Activated CD4-positive, alpha-beta T cell treated with anti-CD3 and anti-CD28 coated beads for 36 hours (primary cell): ENCODE measurements at regions not wholly inside any gene's neighbourhood (a gene's known extent, or its start where the extent isn't known, plus 50 kb on each side); places are given as distances from the start of the nearest gene placed in this dataset.

Experiments
- ATAC-seq: fragments of 200-7000 bp; cut with Tn5 transposase; one replicate; pipeline ENCODE4 v1.10.0; 2021; ENCODE audit warnings: mild to moderate bottlenecking, moderate library complexity
- CTCF ChIA-PET: fragments of 350-600 bp; sonication (Branson Sonifier 250); formaldehyde crosslinking; loops from one replicate; lab custom pipeline; 2021; ENCODE audit warnings: antibody characterized with exemption; lab: Charles Lee
- POLR2A ChIA-PET: fragments of 350-600 bp; sonication (Branson Sonifier 250); formaldehyde crosslinking; loops from one replicate; lab custom pipeline; 2021; ENCODE audit warnings: antibody characterized with exemption, inconsistent platforms; lab: Charles Lee
- DNase-seq: peaks from one replicate; pipeline ENCODE4 v3.0.0-alpha.2; 2020
- H3K27ac Mint-ChIP-seq: one replicate; pipeline ENCODE4 v1.8.0; 2021; ENCODE audit warnings: mixed read lengths
- H3K27me3 Mint-ChIP-seq: one replicate; pipeline ENCODE4 v1.8.0; 2021; ENCODE audit warnings: mixed read lengths
- H3K36me3 Mint-ChIP-seq: one replicate; pipeline ENCODE4 v1.8.0; 2021; ENCODE audit warnings: low read depth, mixed read lengths
- H3K4me1 Mint-ChIP-seq: one replicate; pipeline ENCODE4 v1.8.0; 2021; ENCODE audit warnings: mixed read lengths
- H3K4me3 Mint-ChIP-seq: one replicate; pipeline ENCODE4 v1.8.0; 2021; ENCODE audit warnings: mild to moderate bottlenecking, moderate library complexity, mixed read lengths
- H3K9me3 Mint-ChIP-seq: one replicate; pipeline ENCODE4 v1.8.0; 2021; ENCODE audit warnings: low read depth, mixed read lengths
- intact Hi-C, 2 experiments: fragments of 100-400 bp; cut with DNase I in 1 of 2; cut with micrococcal nuclease in 1 of 2; formaldehyde crosslinking; loops; one replicate each; pipeline versions ENCODE4 v1.14.2 to v1.15.1; 2022 to 2024; cut with DNase I, micrococcal nuclease

GRCh38 chr20:54398814-54399213, 76.6 kb upstream of the DOK5 start:
- intact Hi-C loops, result no loop called here
- no peaks in the 10 kb centered on the region for H3K36me3 Mint-ChIP-seq
- DNase-seq (no peak), ATAC-seq (no peak)
- H3K27ac Mint-ChIP-seq, result no peak overlapping the region
- no peaks in the 10 kb centered on the region for H3K9me3 Mint-ChIP-seq
- no peaks in the 10 kb centered on the region for H3K4me1 Mint-ChIP-seq
- peaks cover 13% of the 10 kb centered on the region for H3K27me3 Mint-ChIP-seq
- POLR2A ChIA-PET, result no interaction called here
- H3K4me3 Mint-ChIP-seq, result no peak overlapping the region
- CTCF ChIA-PET, result no interaction called here

- no peak overlapping the region for H3K4me3 Mint-ChIP-seq
- H3K27me3 Mint-ChIP-seq, result peaks cover 13% of the 10 kb centered on the region
- no peak overlapping the region for H3K27ac Mint-ChIP-seq
- intact Hi-C loops, result no loop called here
- no peak for DNase-seq
- ChIA-PET POLR2A (no interaction called here), CTCF (no interaction called here)
- no peaks in the 10 kb centered on the region for H3K36me3 Mint-ChIP-seq
- H3K9me3 Mint-ChIP-seq, result no peaks in the 10 kb centered on the region
- H3K4me1 Mint-ChIP-seq, result no peaks in the 10 kb centered on the region
- ATAC-seq, result no peak
These were observed 69.9 kb upstream of the DOK5 start for GRCh38 chr20:54405540-54405939.

- ATAC-seq (no peak), DNase-seq (no peak)
- Mint-ChIP-seq H3K9me3 (no peaks in the 10 kb centered on the region), H3K27ac (no peak overlapping the region), H3K27me3 (peaks cover 18% of the 10 kb centered on the region), H3K4me3 (no peak overlapping the region), H3K36me3 (no peaks in the 10 kb centered on the region), H3K4me1 (no peaks in the 10 kb centered on the region)
- CTCF ChIA-PET, result no interaction called here
- intact Hi-C loops, result no loop called here
- POLR2A ChIA-PET, result no interaction called here
These were observed 67.9 kb upstream of the DOK5 start for GRCh38 chr20:54407459-54407858.

- no peaks in the 10 kb centered on the region for H3K4me1 Mint-ChIP-seq
- H3K36me3 Mint-ChIP-seq, result no peaks in the 10 kb centered on the region
- H3K27me3 Mint-ChIP-seq, result peaks cover 19% of the 10 kb centered on the region
- DNase-seq (no peak), ATAC-seq (no peak)
- ChIA-PET CTCF (no interaction called here), POLR2A (no interaction called here)
- intact Hi-C loops, result no loop called here
- H3K4me3 Mint-ChIP-seq, result no peak overlapping the region
- no peak overlapping the region for H3K27ac Mint-ChIP-seq
- H3K9me3 Mint-ChIP-seq, result no peaks in the 10 kb centered on the region
These were observed 59.4 kb upstream of the DOK5 start for GRCh38 chr20:54415967-54416366.

GRCh38 chr20:54416770-54417169, 58.6 kb upstream of the DOK5 start:
- Mint-ChIP-seq H3K4me1 (no peaks in the 10 kb centered on the region), H3K4me3 (no peak overlapping the region), H3K27me3 (peaks cover 18% of the 10 kb centered on the region), H3K36me3 (no peaks in the 10 kb centered on the region), H3K9me3 (no peaks in the 10 kb centered on the region), H3K27ac (no peak overlapping the region)
- ATAC-seq (no peak), DNase-seq (no peak)
- intact Hi-C loops, result no loop called here
- ChIA-PET POLR2A (no interaction called here), CTCF (no interaction called here)

- no peak overlapping the region for H3K27ac Mint-ChIP-seq
- H3K4me1 Mint-ChIP-seq, result no peaks in the 10 kb centered on the region
- H3K4me3 Mint-ChIP-seq, result no peak overlapping the region
- intact Hi-C loops, result no loop called here
- no peaks in the 10 kb centered on the region for H3K36me3 Mint-ChIP-seq
- DNase-seq, result no peak
- ChIA-PET CTCF (no interaction called here), POLR2A (no interaction called here)
- ATAC-seq, result no peak
- H3K9me3 Mint-ChIP-seq, result peaks cover 2% of the 10 kb centered on the region
- peaks cover 13% of the 10 kb centered on the region for H3K27me3 Mint-ChIP-seq
These were observed 55.9 kb upstream of the DOK5 start for GRCh38 chr20:54419531-54419930.
